ENCODE measurements at regions not wholly inside any gene's neighbourhood (a gene's known extent, or its start where the extent isn't known, plus 50 kb on each side); places are given as distances from the start of the nearest gene placed in this dataset.

DNA sequence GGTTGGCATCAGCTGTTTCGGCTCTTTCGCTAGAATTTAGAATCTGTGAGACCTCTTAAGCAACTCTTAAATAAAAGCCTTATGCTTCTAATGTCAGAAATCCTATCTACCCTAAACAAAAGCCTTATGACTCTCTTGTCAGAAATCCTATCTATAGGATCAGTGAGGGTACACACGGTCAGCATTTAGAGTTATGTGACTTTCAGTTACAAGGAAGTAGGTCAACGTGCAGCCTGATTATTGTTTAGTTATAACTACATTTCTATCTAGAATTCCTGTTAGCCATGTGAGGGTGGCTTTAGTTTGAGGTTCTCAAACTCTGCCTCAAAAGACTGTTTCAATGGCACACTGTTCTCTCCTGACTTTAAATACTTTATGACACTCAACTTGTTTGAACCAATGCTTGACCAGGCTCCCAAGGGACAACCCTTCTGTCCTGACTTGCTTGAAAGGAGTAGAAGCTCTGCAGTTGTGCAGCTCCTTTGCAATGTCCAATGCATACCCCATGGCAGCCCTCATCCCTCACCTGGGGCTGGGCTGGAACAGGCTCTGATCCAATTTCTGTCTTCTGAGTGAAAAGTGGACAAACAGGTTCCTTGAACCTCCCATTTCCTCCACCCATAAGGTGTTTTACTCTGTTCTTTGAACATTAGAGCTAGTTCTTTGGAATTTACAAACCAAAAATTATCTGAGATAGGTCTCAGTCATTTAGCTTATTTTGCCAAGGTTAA lies 251.6 kb upstream of the PIK3R1 start (continued):
- TF ChIP-seq TCF4 (CRISPR knock-in tag; IDR thresholded peaks at IDR 0.05; ENCODE audit: borderline replicate concordance) (no peak), TOX (CRISPR knock-in tag; IDR thresholded peaks at IDR 0.05; ENCODE audit: borderline replicate concordance) (no peak), ZFP30 (CRISPR knock-in tag; IDR thresholded peaks at IDR 0.05) (no peak), BACH2 (CRISPR knock-in tag; IDR thresholded peaks at IDR 0.05; ENCODE audit: borderline replicate concordance) (no peak), ZFP3 (CRISPR knock-in tag; IDR thresholded peaks at IDR 0.05) (no peak), GLIS3 (CRISPR knock-in tag; IDR thresholded peaks at IDR 0.05) (no peak), ZNF565 (CRISPR knock-in tag; conservative IDR thresholded peaks at IDR 0.05; ENCODE audit: low read depth) (no peak)

DNA sequence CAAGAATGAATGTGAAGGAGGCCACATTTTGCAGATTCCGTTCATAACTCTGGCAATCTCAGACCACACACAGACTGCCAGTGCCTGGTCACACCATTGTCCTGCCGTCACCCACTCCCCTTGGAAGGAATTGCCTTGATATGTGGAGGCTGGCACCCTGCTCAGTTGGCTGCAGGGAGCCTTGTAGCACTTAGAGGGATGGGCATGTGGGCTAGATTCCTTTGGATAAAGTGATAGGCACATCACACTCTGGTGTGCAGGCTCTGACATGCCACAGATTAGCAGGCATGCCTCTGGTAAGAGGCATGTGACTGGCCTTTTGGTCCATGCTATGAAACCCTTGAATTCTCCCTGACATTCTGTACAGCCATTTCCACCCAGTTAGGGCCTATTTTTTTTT lies 254.6 kb upstream of the PIK3R1 start:
- ATAC-seq: peak; percentile 26; the same call in 1 of the 3 replicates
- TF ChIP-seq ZNF70 (CRISPR knock-in tag; IDR thresholded peaks at IDR 0.05) (no peak), CREB5 (CRISPR knock-in tag; IDR thresholded peaks at IDR 0.05; ENCODE audit: low read depth) (no peak), TOX (CRISPR knock-in tag; IDR thresholded peaks at IDR 0.05; ENCODE audit: borderline replicate concordance) (no peak), ZNF8 (CRISPR knock-in tag; IDR thresholded peaks at IDR 0.05) (no peak), OSR1 (CRISPR knock-in tag; IDR thresholded peaks at IDR 0.05) (no peak), TCF4 (CRISPR knock-in tag; IDR thresholded peaks at IDR 0.05; ENCODE audit: borderline replicate concordance) (no peak)

- TF ChIP-seq BACH2 (CRISPR knock-in tag; IDR thresholded peaks at IDR 0.05; ENCODE audit: borderline replicate concordance): no peak
- TF ChIP-seq, protein P1, sequence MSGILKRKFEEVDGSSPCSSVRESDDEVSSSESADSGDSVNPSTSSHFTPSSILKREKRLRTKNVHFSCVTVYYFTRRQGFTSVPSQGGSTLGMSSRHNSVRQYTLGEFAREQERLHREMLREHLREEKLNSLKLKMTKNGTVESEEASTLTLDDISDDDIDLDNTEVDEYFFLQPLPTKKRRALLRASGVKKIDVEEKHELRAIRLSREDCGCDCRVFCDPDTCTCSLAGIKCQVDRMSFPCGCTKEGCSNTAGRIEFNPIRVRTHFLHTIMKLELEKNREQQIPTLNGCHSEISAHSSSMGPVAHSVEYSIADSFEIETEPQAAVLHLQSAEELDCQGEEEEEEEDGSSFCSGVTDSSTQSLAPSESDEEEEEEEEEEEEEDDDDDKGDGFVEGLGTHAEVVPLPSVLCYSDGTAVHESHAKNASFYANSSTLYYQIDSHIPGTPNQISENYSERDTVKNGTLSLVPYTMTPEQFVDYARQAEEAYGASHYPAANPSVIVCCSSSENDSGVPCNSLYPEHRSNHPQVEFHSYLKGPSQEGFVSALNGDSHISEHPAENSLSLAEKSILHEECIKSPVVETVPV (CRISPR knock-in tag; IDR thresholded peaks at IDR 0.05): no peak
- no peak for TF ChIP-seq POU6F1 (CRISPR knock-in tag; IDR thresholded peaks at IDR 0.05; ENCODE audit: borderline replicate concordance, low read depth)
- no peak for TF ChIP-seq ZNF8 (CRISPR knock-in tag; IDR thresholded peaks at IDR 0.05)
- no peak for TF ChIP-seq ZNF565 (CRISPR knock-in tag; conservative IDR thresholded peaks at IDR 0.05; ENCODE audit: low read depth)
- no peak for TF ChIP-seq ISL1 (CRISPR knock-in tag; IDR thresholded peaks at IDR 0.05)
- no peak for TF ChIP-seq PPARA (CRISPR knock-in tag; IDR thresholded peaks at IDR 0.05; ENCODE audit: borderline replicate concordance)
- TF ChIP-seq ZFP30 (CRISPR knock-in tag; IDR thresholded peaks at IDR 0.05): no peak
- no peak for TF ChIP-seq OSR1 (CRISPR knock-in tag; IDR thresholded peaks at IDR 0.05)
- ATAC-seq: no peak
These were observed 258.2 kb upstream of the PIK3R1 start for GRCh38 chr5:67957374-67957773.

- peak; percentile 30; the same call in 1 of the 3 replicates for ATAC-seq
- TF ChIP-seq ZC3H10 (CRISPR knock-in tag; IDR thresholded peaks at IDR 0.05) (no peak), ISL1 (CRISPR knock-in tag; IDR thresholded peaks at IDR 0.05) (peak; percentile 63)
These were observed 261.2 kb upstream of the PIK3R1 start for GRCh38 chr5:67954351-67954750.

DNA sequence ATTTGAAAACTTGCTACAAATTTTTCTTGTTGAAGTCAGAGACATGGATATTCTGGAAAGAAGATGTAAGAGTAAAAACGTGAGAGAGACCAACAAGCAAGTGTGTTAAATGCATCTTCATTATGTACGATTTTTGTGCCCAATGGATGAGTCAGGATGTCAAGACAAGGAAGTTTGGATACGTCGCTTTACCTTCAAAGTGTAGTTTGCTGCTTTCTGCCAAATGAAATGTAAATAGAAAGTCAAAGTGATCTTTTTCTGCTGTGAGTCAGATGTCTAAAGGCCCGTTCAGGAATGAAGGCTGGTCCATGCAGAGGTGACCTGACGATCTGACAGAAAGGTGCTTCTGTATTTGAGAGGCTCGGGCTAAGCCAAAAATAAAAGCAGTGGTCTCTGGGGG lies 273.1 kb upstream of the PIK3R1 start:
- TF ChIP-seq POU6F1 (CRISPR knock-in tag; IDR thresholded peaks at IDR 0.05; ENCODE audit: borderline replicate concordance, low read depth): no peak
- no peak for TF ChIP-seq ZFP3 (CRISPR knock-in tag; IDR thresholded peaks at IDR 0.05)
- no peak for TF ChIP-seq BACH2 (CRISPR knock-in tag; IDR thresholded peaks at IDR 0.05; ENCODE audit: borderline replicate concordance)
- TF ChIP-seq TCF4 (CRISPR knock-in tag; IDR thresholded peaks at IDR 0.05; ENCODE audit: borderline replicate concordance): no peak
- no peak for TF ChIP-seq ZNF565 (CRISPR knock-in tag; conservative IDR thresholded peaks at IDR 0.05; ENCODE audit: low read depth)
- TF ChIP-seq ZC3H10 (CRISPR knock-in tag; IDR thresholded peaks at IDR 0.05): no peak
- TF ChIP-seq CSDC2 (CRISPR knock-in tag; IDR thresholded peaks at IDR 0.05): no peak
- no peak for TF ChIP-seq ESRRG (CRISPR knock-in tag; IDR thresholded peaks at IDR 0.05)
- no peak for TF ChIP-seq ZFP30 (CRISPR knock-in tag; IDR thresholded peaks at IDR 0.05)
- TF ChIP-seq CREB5 (CRISPR knock-in tag; IDR thresholded peaks at IDR 0.05; ENCODE audit: low read depth): no peak
- TF ChIP-seq RARB (CRISPR knock-in tag; IDR thresholded peaks at IDR 0.05): no peak
- no peak for TF ChIP-seq PATZ1 (CRISPR knock-in tag; IDR thresholded peaks at IDR 0.05; ENCODE audit: borderline replicate concordance)
- no peak for TF ChIP-seq SNAI2 (CRISPR knock-in tag; IDR thresholded peaks at IDR 0.05)
- TF ChIP-seq GLIS3 (CRISPR knock-in tag; IDR thresholded peaks at IDR 0.05): no peak
- ATAC-seq: peak; percentile 41; the same call in 2 of the 3 replicates

Measured in SK-N-SH treated with all-trans-retinoic acid at 6 μM for 48 hours (cell line).